HG03460 (cell line): ENCODE measurements at regions not wholly inside any gene's neighbourhood (a gene's known extent, or its start where the extent isn't known, plus 50 kb on each side); places are given as distances from the start of the nearest gene placed in this dataset.

ENCODE experiments used
- ATAC-seq: cut with Tn5 transposase; IDR thresholded peaks from one replicate; pipeline ENCODE4 v1.9.1; 2021; ENCODE audit not compliant: unreplicated experiment

DNA sequence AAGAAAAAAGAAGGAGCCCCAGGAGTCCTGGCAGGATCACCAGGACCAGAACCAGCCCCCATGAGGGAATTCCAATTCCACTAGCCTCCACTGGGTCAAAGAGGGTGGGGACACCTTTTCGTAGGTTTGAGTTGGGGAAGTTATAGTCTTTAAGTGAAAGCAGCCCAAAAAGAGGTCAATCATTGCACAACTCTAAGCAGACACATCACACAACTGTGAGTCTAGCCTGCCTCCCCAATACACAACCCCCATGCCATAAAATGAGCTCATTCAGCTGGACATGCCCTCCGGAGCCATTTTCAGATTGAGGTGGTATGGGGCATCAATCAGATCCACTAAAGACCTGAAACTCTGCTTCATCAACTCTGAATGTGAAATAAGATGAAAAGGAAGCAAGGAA is 179.9 kb downstream of the NPHP4 start:
- no peak for ATAC-seq

- ATAC-seq, result no peak
Measured at GRCh38 chr1:5811419-5811818, 180.8 kb downstream of the NPHP4 start.

DNA sequence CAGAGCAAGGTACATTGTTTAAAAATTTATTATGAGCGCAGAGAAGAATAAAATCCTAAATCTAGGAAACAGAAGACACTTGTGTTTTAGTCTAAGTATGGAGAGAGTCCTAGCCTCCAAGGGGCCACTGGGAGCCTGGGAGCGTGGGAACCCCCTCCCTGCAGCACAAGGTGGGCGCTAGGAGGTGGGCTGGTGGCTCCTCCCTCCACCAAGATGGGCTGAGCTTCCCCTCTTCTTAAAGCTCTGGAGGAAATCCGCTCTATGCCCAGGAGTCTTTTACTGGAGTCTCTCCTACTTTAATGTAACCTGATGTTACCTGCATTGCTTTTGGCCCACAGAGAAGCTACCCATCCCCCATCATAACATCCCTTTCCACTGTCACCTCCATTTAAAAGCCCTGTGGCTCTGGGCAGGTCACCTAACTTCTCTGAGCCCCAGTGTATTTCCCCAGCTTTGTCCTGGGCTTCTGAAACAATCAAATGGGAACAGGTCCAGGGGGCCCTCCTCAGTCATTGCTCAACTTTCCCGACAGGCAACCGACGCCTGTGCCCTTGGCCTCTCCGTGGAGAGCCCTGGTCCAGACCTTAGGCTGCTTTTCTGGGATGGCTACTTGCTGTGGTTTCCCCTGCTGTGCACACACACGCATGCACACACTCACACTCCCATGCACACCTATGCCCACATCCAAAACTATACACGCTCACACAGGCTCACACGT is 181.5 kb downstream of the NPHP4 start:
- no peak for ATAC-seq

DNA sequence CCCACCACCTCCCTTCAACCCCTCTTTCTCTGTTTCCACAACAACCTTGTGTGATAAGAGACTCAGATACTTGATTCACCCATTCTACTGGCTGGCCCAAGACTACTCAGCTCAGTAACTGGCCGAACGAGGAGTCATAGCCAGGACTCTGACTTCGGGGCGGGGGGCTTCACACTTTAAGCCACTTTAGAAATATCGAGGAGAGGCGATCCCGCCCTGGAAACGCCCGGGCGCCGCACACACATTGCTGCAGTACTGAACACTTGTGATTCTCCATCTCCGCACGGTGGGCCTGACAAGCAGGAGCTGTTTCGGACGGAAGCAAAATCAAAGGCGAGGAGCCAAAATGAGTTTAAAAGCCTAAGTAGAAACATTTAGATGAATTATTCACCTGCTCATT is 182.1 kb downstream of the NPHP4 start:
- ATAC-seq, result no peak

- no peak for ATAC-seq
Measured at GRCh38 chr1:5809207-5809788, 182.9 kb downstream of the NPHP4 start.

DNA sequence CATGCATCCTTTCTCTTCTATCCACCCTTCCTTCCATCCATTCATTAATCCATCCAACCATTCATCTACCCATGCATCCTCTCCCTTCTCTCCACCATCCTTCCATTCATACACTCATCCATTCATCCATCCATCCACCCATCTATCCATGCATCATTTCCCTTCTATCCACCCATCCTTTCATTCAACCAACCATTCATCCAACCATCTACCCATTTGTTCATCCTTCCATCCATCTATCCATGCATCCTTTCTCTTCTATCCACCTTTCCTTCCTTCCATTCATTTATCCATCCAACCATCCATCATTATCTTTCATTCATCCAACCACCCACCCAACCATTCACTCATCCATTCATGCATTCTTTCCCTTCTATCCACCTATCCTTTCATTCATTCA is 188.4 kb downstream of the NPHP4 start:
- no peak for ATAC-seq

- ATAC-seq, result no peak
Measured at GRCh38 chr1:5802606-5803005, 189.6 kb downstream of the NPHP4 start.

GRCh38 chr1:5798904-5799303 is 193.3 kb downstream of the NPHP4 start:
- ATAC-seq, result no peak

- ATAC-seq, result no peak
Measured at GRCh38 chr1:5798151-5798730, 194.0 kb downstream of the NPHP4 start.

- ATAC-seq, result no peak
Measured at GRCh38 chr1:5796028-5796427, 196.2 kb downstream of the NPHP4 start.

DNA sequence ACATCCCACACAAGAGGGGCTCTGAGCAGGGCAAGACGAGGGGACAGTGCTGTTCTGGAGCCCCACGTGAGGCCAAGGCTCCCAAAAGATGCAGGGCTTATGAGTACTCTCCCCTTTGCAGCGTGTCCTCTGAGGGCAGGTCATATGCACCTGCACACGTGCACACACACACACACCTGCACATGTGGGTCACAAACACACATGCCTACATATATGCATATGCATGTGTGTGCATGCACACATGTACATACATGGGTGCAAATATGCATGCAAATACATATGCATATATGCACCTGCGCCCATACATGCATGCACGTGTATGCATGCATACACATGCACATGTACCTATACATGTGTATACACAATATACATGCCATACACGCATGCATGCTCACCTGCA is 197.9 kb downstream of the NPHP4 start:
- no peak for ATAC-seq

DNA sequence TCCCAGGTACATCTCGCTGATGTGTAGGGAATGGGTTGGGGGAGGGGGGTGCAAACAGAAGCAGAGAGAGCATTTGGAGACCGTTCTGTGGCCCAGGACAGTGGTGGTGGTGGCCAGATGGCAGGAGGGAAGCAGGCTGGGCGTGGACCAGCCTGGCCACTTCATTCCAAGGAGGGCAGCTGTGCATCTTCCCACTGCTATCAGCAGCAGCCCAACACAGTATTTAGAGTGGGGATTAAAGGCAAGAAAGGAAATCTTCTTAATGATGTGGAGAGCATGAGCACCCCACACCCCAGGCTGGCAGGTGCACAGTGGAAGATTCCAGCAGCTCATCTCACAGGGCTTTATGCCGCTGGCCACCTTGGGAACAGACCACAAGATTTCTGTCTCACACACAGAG is 198.7 kb downstream of the NPHP4 start:
- no peak for ATAC-seq

GRCh38 chr1:5781079-5781478 is 211.1 kb downstream of the NPHP4 start:
- no peak for ATAC-seq

DNA sequence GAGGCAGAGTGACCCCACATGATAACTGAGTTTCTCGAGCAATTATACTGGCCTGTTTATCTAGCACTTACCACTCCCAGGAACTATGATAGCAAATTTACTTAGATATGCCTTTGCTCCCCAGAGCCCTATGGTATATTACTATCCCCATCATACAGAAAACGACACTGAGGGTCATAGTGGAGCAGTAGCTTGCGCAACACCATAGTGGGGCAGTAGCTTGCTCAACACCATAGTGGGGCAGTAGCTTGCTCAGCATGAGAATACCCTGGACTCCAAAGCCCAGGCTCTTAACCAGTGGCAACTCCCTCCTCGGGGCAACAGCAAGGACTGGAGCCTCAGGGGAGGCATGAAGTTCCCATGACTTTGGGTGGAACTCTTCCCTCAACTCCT is 211.9 kb downstream of the NPHP4 start:
- ATAC-seq, result no peak

- ATAC-seq, result no peak
Measured at GRCh38 chr1:5779608-5780323, 212.5 kb downstream of the NPHP4 start.

DNA sequence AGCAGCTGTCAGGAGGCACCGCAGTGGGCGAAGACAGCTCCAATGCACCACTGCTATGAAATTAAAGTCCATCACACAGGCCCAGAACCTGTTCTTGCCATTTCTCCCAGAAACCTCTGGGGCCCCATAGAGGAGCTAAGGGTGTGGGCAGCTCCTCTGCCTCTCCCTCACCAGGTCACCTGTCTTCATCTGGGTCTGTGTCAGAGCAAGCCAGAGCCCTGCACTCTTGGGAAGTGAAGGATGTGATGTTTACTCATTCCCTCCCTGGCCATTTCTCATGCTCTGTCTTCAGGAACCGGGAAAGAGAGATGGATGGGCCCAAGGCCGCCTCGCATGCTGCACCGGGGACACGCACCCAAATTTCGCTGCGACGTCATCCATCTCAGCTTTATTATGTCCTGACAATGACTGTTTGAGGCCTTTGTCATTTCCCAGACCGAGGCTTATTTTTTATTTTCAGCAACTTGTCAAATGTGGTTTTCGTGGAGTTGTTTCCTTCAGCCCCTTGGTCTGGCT is 216.1 kb downstream of the NPHP4 start:
- no peak for ATAC-seq

GRCh38 chr1:5774019-5774418 is 218.2 kb downstream of the NPHP4 start:
- ATAC-seq, result no peak

DNA sequence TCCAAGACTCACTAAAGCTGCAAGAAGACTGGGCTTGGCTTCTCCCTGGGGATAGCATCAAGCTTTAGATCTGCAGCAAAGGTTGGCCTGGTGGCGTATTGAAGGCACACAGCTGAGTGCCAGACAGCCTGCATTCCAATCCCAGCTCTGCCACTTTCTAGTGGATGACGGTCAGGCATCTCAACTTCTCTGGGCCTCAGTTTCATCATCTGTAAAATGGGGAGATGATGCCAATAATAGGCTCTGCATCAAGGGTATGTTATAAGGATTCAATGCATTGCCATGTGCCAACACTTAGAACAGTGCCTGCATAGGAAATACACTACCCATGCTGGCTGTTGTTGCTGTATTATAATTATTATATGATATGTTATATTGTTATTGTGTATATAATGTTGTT is 220.4 kb downstream of the NPHP4 start:
- ATAC-seq, result no peak

DNA sequence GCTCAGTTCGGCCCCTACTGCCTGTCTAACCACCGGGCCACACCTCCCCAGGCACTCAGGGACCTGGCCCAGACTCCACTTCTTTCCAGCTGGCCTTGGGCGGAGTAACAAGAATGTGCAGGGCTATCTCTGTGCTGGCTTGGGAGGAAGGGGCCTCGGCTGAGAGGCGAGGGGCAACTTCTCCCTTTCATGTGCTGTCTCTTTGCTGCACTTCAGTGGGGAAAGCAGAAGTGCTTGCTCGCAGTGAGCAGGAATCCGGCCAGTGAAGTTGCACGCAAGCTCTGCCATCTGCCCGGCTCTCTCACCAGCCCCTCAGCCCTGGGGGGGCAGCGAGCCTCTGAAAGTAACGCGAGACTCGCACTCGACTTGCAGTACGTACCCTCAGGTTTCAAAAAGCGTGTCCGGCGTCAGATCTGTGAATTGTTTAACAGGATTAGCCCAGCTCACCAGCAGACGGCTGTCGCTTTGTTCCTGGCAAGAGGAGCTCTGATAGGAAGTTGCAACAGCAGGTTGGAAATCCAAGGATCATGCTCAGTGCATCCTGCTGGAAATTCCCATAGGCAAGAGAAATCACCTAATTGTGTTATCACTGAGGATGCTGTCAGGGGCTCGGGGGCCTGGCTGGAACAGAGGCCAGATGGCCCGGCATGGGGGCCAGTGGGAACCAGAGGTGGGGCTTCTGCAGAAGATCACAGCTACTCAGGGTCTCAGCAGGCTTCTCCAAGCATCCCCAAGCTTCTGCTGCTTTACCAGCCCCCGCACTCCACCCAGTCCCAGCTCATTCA is 221.1 kb downstream of the NPHP4 start:
- ATAC-seq, result no peak

GRCh38 chr1:5769760-5770159 is 222.5 kb downstream of the NPHP4 start:
- ATAC-seq, result no peak

GRCh38 chr1:5769146-5769545 is 223.1 kb downstream of the NPHP4 start:
- ATAC-seq, result no peak
